HG03442 (cell line): ENCODE measurements at regions not wholly inside any gene's neighbourhood (a gene's known extent, or its start where the extent isn't known, plus 50 kb on each side); places are given as distances from the start of the nearest gene placed in this dataset.
"Not testable (repeated sequence)": the region's sequence is repeated elsewhere in the genome, so short reads cannot be mapped to it uniquely, and the experiment has no call there.

Experiments
- ATAC-seq: cut with Tn5 transposase; IDR thresholded peaks from one replicate; pipeline ENCODE4 v1.9.1; 2021; ENCODE audit warnings: mild to moderate bottlenecking, moderate library complexity; ENCODE audit not compliant: unreplicated experiment

- ATAC-seq: not testable (repeated sequence)
Observed at GRCh38 chrX:4613651-4614050, 900.2 kb upstream of the PRKX start.

- ATAC-seq: no peak
Observed at GRCh38 chrX:4588893-4589292, 875.4 kb upstream of the PRKX start.

- no peak for ATAC-seq
Observed at GRCh38 chrX:4588466-4588865, 875.0 kb upstream of the PRKX start.

GRCh38 chrX:4588056-4588455 lies 874.6 kb upstream of the PRKX start:
- no peak for ATAC-seq

GRCh38 chrX:4579999-4580398 lies 866.5 kb upstream of the PRKX start:
- ATAC-seq: no peak

- no peak for ATAC-seq
Observed at GRCh38 chrX:4579480-4579879, 866.0 kb upstream of the PRKX start.

- no peak for ATAC-seq
Observed at GRCh38 chrX:4572691-4573090, 859.2 kb upstream of the PRKX start.

- no peak for ATAC-seq
Observed at GRCh38 chrX:4570151-4570550, 856.7 kb upstream of the PRKX start.

- no peak for ATAC-seq
Observed at GRCh38 chrX:4560192-4560591, 846.7 kb upstream of the PRKX start.

- no peak for ATAC-seq
Observed at GRCh38 chrX:4550018-4550417, 836.6 kb upstream of the PRKX start.

GRCh38 chrX:4547213-4547836 lies 833.9 kb upstream of the PRKX start:
- ATAC-seq: peak; percentile 43

GRCh38 chrX:4546178-4546577 lies 832.7 kb upstream of the PRKX start:
- not testable (repeated sequence) for ATAC-seq

- ATAC-seq: no peak
Observed at GRCh38 chrX:4528247-4528646, 814.8 kb upstream of the PRKX start.

- no peak for ATAC-seq
Observed at GRCh38 chrX:4485912-4486311, 772.5 kb upstream of the PRKX start.

- no peak for ATAC-seq
Observed at GRCh38 chrX:4484266-4484665, 770.8 kb upstream of the PRKX start.

- ATAC-seq: no peak
Observed at GRCh38 chrX:4451591-4451990, 738.1 kb upstream of the PRKX start.

GRCh38 chrX:4450177-4450576 lies 736.7 kb upstream of the PRKX start:
- ATAC-seq: no peak

- ATAC-seq: no peak
Observed at GRCh38 chrX:4435905-4436304, 722.5 kb upstream of the PRKX start.

GRCh38 chrX:4397471-4397870 lies 684.0 kb upstream of the PRKX start:
- ATAC-seq: no peak

GRCh38 chrX:4382273-4382672 lies 668.8 kb upstream of the PRKX start:
- ATAC-seq: no peak

- no peak for ATAC-seq
Observed at GRCh38 chrX:4380710-4381109, 667.3 kb upstream of the PRKX start.

GRCh38 chrX:4379071-4379470 lies 665.6 kb upstream of the PRKX start:
- ATAC-seq: no peak

GRCh38 chrX:4373791-4374190 lies 660.3 kb upstream of the PRKX start:
- no peak for ATAC-seq
